CD4-positive, alpha-beta T cell treated with Interleukin-1 beta for 1 hour (primary cell): ENCODE measurements at regions not wholly inside any gene's neighbourhood (a gene's known extent, or its start where the extent isn't known, plus 50 kb on each side); places are given as distances from the start of the nearest gene placed in this dataset.

Source experiments
- DNase-seq, 2 donors: peaks; one replicate each; pipeline ENCODE4 v3.0.0-alpha.2; 2020 to 2022

DNA sequence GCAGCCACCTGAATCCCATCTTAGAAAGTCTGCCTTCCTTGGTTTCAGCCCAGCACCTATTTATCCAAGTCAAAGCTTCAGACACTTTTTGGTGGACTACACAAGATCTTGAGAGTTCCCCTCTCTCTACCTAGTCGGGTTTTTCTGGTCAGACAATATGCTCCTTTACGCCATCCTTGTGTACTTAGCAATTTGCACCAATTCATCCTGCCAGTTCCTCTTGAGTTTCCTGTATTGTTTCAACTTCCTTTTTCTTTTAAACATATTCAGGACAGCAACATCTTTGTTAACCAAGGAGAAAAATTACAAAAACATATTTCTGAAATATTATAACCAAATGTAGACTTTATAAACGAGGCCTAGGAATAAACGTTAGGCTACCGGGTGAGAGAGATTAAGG, 368.2 kb upstream of the CADM1 start:
- DNase-seq, result no peak

DNA sequence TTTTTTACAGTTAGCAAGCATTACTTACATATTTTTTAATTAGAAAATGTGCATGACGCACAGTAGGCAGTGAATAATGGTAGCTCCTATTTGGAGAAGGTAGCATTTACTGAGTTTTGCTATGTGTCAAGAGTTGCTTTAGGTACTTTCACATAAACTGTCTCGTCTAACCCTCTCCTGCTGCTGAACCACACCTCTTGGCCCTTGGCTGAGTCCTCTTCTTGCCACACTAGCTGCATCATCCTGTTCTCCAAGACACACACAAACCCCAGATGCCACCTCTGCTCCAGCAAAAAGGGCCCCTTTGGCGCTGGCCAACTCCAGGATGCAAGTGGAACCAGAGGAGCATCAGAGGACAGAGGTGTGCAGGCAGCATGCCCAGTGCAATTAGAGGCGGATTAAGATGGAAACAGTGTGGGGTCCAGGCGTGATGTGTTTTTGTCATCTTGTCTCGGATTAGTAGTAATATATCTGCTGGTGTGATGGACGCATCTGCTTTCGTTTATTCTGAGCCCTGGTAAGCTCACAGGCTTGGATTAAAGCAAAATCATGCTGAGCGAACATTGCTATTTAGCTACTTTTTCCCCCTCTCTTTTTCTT, 367.0 kb upstream of the CADM1 start:
- DNase-seq, result no peak

DNA sequence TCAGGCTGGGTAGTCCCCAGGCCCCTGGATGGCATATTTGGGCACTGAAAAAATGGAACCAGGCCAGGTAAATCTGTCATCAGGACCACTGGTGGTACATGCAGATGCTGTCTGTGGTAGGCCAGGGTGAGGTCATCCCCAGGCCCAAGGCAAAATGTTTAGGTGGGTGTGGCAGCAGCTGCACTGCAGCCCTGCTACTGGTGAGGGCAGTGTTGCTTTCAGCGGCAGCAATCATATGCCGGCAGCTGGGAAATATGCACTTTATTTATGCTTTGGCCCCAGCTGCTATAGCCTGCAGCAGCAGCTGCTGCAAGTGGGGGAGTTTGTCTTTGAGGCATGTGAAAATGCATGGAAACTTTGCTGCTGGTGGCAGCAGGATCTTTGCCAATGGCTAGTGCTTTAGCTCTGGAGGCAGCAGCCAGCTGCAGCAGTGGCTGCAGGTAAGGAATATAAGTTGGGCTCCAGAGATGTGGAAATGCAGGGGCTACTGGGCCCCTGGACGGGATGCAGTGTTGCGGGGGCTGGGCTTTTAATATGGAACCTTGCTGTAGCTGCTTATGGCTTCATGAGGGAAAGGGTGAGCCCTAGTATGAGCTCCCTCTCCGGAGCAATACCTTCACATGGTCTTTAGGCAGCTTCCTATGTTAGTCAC, 365.7 kb upstream of the CADM1 start:
- peak; percentile 20 to 31 for DNase-seq

DNA sequence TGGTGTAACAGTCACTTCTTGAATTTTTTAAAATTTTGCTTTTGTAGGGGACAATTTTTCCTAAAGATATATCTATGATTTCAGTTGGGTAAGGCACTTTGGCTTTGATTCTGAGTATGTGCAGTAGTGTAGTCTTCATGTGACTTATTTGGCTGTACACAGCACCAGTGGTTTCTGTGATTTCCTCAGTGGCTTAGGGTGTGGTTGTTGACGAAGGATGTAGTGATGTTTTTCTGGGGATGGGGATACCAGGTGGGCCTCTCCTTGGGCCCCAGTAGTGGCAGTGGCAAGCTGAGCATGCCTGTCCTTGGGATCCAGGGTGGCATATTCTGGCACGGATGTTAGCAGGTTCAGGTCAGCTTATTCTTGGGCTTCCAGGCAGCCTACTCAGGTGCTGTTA, 364.9 kb upstream of the CADM1 start:
- DNase-seq, result no peak

DNA sequence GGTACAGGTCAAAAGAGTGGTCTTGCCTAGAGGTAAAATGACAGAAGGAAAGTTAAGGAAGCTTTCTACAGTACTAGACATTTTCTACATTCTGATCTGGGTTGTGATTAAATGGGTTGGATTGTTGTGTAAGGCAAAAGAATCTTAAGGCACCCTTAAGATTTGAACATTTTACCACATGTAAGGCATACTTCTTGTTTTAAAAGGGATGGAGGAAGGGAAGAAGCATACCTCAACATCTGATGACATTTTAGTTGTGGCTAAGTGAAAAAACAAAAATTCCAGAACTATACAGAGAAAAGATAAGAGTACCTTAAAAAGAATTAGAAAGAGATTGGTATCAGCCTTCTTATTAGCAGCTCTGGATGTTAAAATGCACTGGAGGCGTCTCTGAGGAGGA, 356.0 kb upstream of the CADM1 start:
- DNase-seq, result no peak

DNA sequence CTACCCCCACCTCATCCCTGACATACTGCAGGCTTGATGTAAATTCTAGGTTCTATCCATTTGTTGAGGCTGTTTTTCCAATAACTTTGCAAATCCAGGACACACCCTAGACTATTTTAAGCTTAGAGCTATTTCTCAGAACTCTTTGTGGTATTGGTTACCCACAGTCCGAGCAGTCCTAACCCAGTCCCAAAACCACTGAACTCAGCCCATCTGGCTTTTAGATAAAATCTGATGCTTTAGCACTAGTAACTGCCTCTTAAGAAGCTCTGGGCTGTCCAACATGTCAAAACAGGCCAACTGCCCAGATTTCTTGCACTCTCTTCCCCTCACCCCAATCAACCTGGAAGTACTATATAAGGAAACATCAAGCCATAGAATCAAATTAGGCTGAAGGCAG, 344.4 kb upstream of the CADM1 start:
- no peak for DNase-seq

DNA sequence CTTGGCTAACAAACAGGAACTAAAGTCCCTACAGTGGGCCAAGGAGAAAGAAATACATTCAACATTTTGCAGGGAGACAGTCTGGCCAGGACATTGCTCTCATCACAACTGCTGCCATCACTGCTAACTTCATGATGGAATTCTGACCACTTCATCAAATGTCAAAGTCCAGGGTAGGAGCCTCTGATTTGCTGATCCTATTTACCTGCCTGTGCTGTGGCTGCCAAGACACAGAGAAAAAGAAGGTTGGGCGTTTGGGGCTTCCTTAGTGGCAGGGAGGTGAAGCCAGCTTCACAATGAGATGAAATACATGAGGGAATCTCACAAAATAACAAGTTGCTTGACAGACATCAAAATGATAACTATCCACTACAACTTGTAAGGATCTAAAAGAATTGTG, 343.9 kb upstream of the CADM1 start:
- DNase-seq, result no peak

DNA sequence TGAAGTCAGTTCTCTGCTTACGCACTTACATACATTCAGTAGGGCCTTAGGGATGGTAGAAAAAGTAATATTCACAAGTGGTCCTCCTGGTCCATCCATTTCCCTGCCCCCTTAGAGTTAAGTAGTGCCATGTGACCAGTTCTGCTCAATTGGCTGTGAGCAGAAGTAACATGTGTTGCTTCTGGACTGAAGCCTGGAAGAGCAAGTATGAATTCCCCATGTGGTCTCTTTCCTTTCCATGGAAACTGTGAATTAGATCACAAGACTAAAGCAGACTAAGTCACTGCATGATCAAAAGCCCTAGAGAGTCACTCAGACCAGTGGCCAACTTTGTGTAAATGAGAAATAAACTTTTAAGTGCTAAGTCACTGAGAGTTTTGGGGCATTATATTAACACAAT, 341.7 kb upstream of the CADM1 start:
- no peak for DNase-seq

DNA sequence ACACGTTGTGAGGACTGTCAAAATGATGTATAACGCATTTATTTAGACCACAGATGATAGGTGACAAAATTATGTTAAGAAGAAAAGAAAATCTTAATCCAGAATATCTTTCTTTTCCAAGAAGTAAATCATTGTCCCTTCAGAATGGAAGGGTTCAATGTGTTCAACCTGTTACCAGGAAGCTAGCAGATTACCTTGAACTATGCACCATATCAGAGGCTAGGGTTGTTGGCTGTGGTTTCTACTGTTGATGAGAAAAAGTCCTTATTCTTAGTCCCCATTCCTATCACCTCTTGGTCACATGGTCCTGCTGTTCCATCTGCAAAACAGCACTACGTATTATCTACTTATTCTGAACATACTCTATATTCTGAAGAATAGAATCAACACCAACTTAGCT, 339.5 kb upstream of the CADM1 start:
- no peak for DNase-seq

DNA sequence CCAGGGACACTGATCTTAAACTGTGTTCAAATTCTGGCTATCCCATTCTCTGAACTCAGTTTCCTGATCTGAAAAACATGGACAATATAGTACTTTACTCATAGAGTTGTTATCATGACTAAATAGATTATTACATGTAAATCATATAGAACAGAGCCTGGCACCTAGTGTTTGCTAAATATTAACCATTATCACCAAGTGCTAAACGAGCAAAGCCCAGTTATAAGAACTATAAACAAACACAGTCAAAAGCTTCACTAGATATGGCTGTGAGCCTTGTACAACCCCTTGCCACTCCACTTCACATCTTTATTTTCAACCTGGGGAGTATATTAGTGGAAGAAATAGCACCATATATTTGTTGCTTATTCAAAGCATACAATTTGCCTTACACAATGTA, 338.9 kb upstream of the CADM1 start:
- no peak for DNase-seq

DNA sequence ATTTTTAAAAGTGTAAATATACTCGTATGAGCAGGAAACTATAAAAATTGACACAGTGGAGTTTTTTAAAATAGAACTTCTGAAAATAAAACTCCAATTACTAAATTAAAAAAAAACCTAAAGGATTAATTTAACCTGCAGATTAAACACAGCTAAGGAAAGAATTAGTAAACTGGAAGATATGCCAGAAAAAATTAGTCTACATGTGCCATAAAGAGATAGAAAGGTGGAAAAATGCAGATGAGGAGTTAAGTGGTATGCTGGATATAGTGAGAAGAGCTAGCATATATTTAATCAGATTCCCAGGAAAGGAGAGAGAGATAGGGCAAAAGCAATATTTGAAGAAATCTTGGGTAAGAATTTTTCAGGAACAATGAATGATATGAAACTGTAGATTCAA, 315.8 kb upstream of the CADM1 start:
- no peak for DNase-seq

DNA sequence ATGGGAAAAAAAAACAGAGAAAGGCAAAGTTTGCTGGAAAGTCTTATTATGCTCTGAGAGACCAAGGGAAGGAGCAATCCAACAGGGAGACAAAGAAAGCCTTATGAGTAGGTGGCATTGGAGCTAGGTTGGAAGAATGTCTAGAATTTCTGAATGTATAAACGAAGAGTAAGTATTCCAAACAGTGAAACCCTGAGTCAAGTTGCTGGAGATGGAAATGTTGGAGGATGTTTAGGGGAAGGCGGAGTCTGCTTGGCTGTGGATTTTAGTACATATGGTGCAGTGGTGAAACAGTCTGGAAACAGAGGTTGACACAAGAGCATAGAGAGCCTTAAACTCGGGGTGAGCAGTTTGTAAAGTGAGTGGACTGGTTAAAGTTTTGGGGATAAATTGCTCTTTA, 314.8 kb upstream of the CADM1 start:
- no peak for DNase-seq

DNA sequence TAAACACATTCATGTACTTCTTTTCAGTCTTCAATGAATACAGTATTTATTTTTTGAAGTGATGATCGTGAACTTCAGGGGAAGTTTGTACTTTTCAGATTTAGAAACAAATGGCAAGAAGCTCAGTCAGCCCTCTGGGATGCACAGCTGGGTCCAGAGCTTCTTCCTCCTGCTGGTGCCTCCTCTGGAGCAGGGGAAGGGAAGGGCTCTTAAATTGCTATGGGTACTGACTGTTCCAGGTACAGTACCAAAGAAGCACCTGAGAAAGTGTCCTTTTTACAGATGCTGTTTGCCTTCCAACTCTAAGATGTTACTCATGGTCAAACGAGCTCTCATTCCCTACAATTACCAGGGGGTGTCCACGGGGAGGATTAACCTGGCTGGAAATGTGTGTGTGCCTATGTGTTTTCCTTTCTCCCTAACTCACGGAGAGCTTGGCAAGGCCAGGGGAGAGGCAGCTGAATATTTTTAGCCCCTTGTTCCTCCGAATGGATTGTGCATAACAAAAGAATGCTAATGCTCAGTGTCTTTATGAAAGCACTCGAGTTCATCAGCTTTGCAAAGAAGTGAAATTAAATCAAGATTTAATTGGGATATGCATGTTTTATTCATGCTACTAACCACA, 313.7 kb upstream of the CADM1 start:
- no peak for DNase-seq

DNA sequence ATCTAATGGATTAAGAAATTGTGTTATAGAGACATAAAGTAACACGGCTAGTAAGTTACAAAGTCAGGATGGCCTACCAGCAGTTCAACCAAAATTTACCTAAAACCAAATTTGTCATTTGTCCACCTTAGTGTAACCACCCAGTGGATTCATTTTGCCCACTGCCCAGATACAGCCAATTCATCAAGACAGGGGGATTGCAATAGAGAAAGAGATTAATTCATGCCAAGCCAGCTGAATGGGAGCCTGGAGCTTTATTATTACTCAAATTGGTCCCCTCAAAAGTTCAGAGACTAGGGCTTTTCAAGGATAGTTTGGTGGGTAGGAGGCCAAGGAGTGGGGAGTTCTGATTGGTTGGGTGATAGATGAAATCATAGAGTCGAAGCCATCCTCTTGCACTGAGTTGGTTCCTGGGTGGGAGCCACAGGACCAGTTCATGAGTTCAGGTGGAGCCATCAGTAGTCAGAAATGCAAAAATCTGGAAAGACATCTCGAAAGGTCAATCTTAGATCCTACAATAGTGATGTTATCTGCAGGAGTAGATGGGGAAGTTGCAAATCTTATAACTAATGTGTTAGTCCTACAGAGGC, 304.2 kb upstream of the CADM1 start:
- no peak for DNase-seq

DNA sequence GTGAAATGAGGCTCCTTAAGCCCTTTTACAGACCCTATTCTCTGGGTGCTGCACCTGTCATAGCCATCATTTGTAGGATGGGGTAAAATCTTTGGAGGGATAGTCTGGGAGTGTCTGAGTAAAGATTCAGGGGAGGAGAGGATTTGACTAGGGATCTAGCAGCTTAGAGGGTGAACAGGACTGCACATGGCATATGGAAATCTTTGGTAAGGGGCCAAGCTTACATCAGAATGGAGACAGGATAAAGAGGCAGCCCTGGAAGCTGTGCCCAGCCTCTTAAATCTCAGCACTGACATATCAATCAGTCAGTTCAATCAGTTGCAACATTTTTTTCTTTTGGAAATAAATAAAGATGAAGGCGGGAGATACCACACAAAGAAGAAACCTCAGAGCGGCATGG, 301.8 kb upstream of the CADM1 start:
- no peak for DNase-seq

DNA sequence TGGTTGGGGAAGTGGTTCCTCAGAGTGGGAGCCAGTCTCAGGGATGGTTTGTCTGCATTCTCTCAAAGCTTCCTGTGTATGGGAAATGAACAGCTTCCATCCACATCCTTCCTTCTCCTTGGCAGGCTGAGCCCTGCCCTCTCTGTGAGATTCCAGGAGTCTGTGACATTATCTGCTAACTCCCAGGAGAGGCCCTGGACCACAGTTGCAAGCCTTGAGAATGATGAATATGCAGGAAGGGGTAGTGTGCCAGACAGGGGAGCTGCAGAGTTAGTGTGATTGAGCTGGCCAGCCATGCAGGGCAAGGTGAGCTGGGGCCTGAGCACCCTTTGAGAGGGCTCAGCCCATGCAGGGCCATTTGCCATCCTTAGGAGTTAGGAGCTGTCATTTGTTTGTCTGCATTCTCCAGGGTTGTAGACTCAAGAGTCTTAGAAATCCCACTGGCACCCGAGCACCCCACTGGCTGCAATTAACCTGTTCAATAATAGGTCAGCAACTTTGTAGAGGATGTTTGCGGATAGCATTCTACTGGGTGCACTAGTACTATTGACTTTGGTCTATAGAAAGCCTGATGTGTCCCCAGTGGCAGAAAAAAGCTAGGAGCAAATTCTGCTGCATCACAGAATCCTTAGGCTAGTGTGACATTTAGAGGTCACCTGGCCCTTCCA, 299.0 kb upstream of the CADM1 start:
- no peak for DNase-seq

DNA sequence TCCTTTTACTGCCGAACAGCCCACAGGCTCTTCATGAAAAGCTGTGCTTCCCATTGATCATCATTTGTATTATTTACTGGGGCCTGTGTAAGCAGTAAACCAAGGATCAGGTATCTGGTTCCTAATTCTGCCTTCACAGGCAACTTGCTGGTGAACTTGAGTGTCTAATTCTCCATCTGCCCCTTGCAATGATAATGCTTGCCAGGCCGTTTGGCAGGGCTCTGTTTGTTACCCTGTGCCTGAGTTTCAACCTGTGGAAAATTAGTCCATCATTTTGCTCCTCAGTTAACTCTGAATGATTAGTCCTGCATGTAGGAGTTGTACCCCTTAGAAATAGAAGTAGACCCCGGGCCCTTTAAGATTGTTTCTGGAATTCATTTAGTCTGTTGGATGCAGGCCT, 298.4 kb upstream of the CADM1 start:
- no peak for DNase-seq

DNA sequence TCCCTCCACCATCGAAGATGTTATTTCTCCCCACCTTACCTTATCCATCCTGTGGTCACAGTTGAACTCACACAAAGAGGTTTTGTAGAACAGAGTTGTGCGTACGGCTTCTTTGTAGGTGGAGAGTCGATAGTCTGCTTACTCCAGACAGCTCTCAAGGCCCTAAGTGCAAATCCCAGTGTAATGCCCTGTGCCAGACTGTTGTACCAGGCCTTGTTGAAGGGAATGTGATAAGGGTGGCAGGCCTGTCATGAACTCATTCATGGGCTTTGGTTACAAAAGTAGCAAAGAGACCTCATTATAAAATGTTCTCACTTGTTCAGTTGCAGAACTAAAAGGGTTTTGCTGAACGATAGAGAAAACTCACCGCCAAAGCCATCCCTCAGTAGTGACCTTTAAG, 288.7 kb upstream of the CADM1 start:
- DNase-seq, result no peak

DNA sequence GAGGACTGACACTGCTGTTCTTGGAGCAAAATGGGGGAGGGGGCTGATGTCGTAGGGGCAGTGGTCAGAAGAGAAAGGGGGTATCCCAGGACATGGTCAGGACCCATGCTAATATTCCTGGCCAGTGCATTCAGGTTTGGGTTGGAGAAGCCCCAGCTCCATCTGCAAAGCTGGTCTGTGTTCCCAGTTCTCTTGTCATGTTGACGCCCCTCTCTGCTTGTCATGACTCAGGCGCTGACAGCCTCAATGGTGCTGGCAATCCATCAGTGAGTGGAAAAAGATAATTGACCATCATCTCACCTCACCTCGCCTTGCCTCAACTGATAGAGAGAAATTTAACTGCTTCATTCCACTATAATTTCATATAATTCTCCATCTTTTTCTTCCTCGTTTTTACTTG, 283.1 kb upstream of the CADM1 start:
- no peak for DNase-seq

DNA sequence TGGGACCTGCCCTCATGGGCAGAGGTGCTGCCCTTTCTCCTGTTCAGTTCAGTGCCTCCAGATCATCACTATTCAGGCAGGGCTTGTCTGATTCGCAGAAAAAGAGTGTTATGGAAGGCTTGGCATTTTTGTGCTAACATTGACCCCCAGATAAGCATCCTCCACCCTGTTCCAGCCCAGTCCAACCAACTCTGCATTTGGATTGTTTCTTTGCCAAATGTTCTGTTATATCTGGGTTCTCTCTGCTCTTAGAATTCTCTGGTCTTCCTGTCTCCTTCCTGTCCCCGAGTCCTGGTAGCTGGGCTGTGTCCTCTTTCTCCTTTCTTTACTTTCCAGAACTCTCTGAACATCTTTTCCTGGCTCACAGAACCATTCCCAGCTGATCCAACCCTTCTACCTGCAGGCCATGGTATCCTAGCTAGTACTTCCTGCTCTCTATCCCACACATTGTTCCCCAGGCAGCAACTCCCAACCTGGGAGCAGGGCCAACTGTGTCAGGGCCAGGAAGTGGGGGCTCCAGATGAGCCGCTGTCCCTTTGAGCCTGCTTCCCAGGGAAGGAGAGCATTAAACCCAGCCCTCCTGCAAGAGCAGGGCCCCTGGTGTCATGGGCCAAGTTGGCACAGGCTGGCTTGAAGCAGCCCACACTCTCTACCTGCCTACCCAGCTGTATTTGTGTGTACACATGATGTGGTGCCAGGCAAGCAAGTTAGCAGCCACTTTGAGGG, 280.7 kb upstream of the CADM1 start:
- no peak for DNase-seq

DNA sequence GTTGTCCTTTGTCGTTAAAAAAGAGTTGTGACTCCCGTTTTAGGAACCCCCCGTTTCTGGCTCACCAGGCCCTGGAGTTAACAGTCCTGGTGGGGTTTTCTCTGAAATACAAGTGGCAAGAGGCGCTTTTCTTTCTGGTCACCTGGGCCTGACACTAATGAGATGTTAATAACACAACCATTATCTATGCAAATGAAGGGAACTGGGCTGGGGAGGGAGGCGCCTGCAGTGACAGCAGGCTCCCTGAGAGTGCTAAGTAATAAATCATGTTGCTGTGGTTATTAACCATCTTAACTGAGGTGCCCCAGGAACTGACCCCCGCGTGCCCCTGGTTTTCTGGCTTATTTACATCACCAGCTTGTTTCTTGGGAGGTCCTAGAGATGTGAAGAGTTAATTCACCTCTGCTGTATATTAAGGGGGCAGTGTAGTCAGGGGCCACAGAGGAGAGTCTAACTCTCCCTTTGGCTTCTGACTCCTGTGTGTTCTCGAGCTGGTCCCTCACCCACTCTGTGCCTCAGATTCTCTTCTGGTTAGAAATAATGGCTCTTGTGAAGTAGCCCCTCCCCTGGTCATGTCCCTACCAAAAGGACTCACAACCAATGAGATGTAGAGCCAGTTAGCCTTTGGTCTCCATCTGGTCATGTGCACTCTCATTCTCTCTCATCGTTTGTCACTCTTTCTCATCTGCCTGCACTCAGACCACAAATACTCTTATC, 276.6 kb upstream of the CADM1 start:
- DNase-seq, result no peak

DNA sequence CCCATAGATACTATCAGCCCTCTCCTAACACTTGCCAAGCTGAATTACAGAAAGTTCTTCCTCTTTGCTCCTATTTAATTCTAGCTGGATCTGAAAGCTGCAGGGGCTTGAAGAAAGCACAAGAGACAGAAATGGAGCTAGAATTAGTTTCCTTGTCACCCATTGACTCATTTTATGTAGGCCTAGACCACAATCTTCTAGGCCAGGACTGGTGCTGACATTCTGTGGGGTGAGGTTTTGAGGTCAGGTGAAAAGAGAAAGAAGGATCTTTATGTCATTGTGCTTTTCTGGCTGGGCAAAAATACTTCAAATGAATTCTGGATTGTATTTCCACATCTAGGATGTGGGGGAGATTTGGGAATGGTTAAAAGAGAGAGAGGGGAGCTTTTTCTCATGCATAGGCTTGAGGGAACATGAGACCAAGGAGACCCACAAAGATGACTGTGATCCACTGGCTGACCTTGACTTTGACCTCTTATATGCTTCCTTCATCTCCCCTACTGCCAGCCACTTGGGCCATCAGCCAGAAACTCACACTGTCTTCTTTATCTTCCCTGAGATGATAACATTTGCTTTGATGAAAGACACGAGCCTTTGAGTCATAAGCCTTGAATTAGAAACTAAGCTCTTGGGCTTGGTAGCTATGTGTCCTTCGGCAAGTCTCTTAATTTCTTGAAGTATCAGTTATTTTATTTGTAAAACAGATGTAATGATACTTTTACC, 274.9 kb upstream of the CADM1 start:
- no peak for DNase-seq
